IMR-90 (cell line): ENCODE measurements at regions not wholly inside any gene's neighbourhood (a gene's known extent, or its start where the extent isn't known, plus 50 kb on each side); places are given as distances from the start of the nearest gene placed in this dataset.

Experiments used
- ATAC-seq: fragments of 200-7000 bp; cut with Tn5 transposase; 2 replicates; pipeline ENCODE4 v1.9.1; 2020; ENCODE audit warnings: low read depth, mild to moderate bottlenecking, moderate library complexity
- BruUV-seq: library from RNA; stranded (reverse); fragments of 400-500 nt; replicated peaks from 2 replicates; lab custom pipeline; 2021; lab: Mats Ljungman, UMichigan
- CTCF ChIA-PET: fragments of 300-600 bp; formaldehyde crosslinking; extraction: SDS; loops from one replicate; lab custom pipeline; 2021; ENCODE audit warnings: antibody characterized with exemption; lab: Yijun Ruan, JAX
- POLR2A ChIA-PET: fragments of 300-600 bp; sonication (Branson Sonifier 250); formaldehyde crosslinking; loops from one replicate; lab custom pipeline; 2022; ENCODE audit warnings: antibody characterized with exemption; ENCODE audit not compliant: unreplicated experiment; lab: Charles Lee
- DNase-seq: peaks from one replicate; pipeline ENCODE4 v3.0.0; 2013
- H2AFZ ChIP-seq: replicated peaks from 2 replicates; pipeline ENCODE3; 2013; ENCODE audit warnings: low read length, mild to moderate bottlenecking; ENCODE audit not compliant: poor library complexity
- H2AK5ac ChIP-seq: 2 replicates; pipeline ENCODE4 v1.6.1; 2013; ENCODE audit warnings: low read depth, low read length, inconsistent platforms
- H2AK9ac ChIP-seq: replicated peaks from 2 replicates; pipeline ENCODE3; 2013; ENCODE audit warnings: mild to moderate bottlenecking, low read depth, low read length, moderate library complexity; ENCODE audit not compliant: poor library complexity
- H2BK120ac ChIP-seq: 2 replicates; pipeline ENCODE4 v1.6.1; 2013; ENCODE audit warnings: low read depth, low read length, inconsistent platforms
- H2BK15ac ChIP-seq: 3 replicates; pipeline ENCODE4 v1.6.1; 2013; ENCODE audit warnings: low read depth, low read length, inconsistent platforms
- H2BK20ac ChIP-seq: 2 replicates; pipeline ENCODE4 v1.6.1; 2013; ENCODE audit warnings: low read depth, mild to moderate bottlenecking, inconsistent platforms, low read length, moderate library complexity
- H2BK5ac ChIP-seq: 2 replicates; pipeline ENCODE4 v1.6.1; 2013; ENCODE audit warnings: mild to moderate bottlenecking, low read depth, low read length, inconsistent platforms; ENCODE audit not compliant: poor library complexity, severe bottlenecking
- H3K14ac ChIP-seq: replicated peaks from 2 replicates; pipeline ENCODE4 v1.6.1; 2013; ENCODE audit warnings: low read depth, low read length, inconsistent platforms
- H3K18ac ChIP-seq: 2 replicates; pipeline ENCODE4 v1.6.1; 2013; ENCODE audit warnings: low read depth, low read length, control low read depth
- H3K23ac ChIP-seq: 2 replicates; pipeline ENCODE4 v1.6.1; 2013; ENCODE audit warnings: low read depth, low read length, inconsistent platforms
- H3K27ac ChIP-seq: 2 replicates; pipeline ENCODE4 v1.5.1; 2013; ENCODE audit warnings: mild to moderate bottlenecking, control low read depth, low read length; ENCODE audit not compliant: insufficient read depth
- H3K27me3 ChIP-seq: 2 replicates; pipeline ENCODE4 v1.6.1; 2013; ENCODE audit warnings: low read length; ENCODE audit not compliant: control insufficient read depth, insufficient read depth
- H3K36me3 ChIP-seq: 2 replicates; pipeline ENCODE4 v1.6.1; 2013; ENCODE audit warnings: low read length, mixed read lengths; ENCODE audit not compliant: control insufficient read depth, insufficient read depth
- H3K4ac ChIP-seq: 2 replicates; pipeline ENCODE4 v1.6.1; 2013; ENCODE audit warnings: low read depth, low read length, inconsistent platforms
- H3K4me1 ChIP-seq: 2 replicates; pipeline ENCODE4 v1.6.1; 2013; ENCODE audit warnings: low read length, mixed read lengths; ENCODE audit not compliant: control insufficient read depth, insufficient read depth
- H3K4me2 ChIP-seq: 2 replicates; pipeline ENCODE4 v1.6.1; 2013; ENCODE audit warnings: low read depth, mild to moderate bottlenecking, control low read depth, low read length, moderate library complexity
- H3K4me3 ChIP-seq: 2 replicates; pipeline ENCODE4 v1.5.1; 2013; ENCODE audit warnings: low read depth, mild to moderate bottlenecking, control low read depth, low read length, moderate library complexity; ENCODE audit not compliant: insufficient read depth
- H3K56ac ChIP-seq: 2 replicates; pipeline ENCODE4 v1.6.1; 2013; ENCODE audit warnings: low read length, inconsistent platforms; ENCODE audit not compliant: insufficient read depth; ENCODE audit errors: extremely low read depth
- H3K79me1 ChIP-seq, 2 experiments: 2 replicates each; pipeline ENCODE4 v1.6.1; 2013; ENCODE audit warnings: low read length in 2 of 2, inconsistent platforms in 1 of 2, low read depth in 1 of 2
- H3K9ac ChIP-seq: 2 replicates; pipeline ENCODE4 v1.6.1; 2013; ENCODE audit warnings: low read depth, low read length, control low read depth
- H3K9me1 ChIP-seq: 2 replicates; pipeline ENCODE4 v1.6.1; 2013; ENCODE audit warnings: low read length, inconsistent platforms; ENCODE audit not compliant: insufficient read depth
- H3K9me3 ChIP-seq: 2 replicates; pipeline ENCODE4 v1.6.1; 2013; ENCODE audit warnings: low read length; ENCODE audit not compliant: control insufficient read depth, insufficient read depth
- H4K20me1 ChIP-seq: 2 replicates; pipeline ENCODE4 v1.6.1; 2013; ENCODE audit warnings: low read length, inconsistent platforms; ENCODE audit not compliant: insufficient read depth
- H4K5ac ChIP-seq: 2 replicates; pipeline ENCODE4 v1.6.1; 2013; ENCODE audit warnings: mild to moderate bottlenecking, low read depth, low read length, control low read depth
- H4K8ac ChIP-seq, 2 experiments: 2 replicates each; pipeline ENCODE4 v1.6.1; 2013; ENCODE audit warnings: low read depth in 2 of 2, low read length in 2 of 2, control low read depth in 1 of 2, inconsistent platforms in 1 of 2
- H4K91ac ChIP-seq: 2 replicates; pipeline ENCODE4 v1.6.1; 2013; ENCODE audit warnings: low read depth, low read length, inconsistent platforms; ENCODE audit not compliant: insufficient read depth
- ELK1 ChIP-seq: fragments of 150-350 bp; IDR thresholded peaks from 2 replicates; pipeline ENCODE4 v1.6.1; 2016; ENCODE audit warnings: low read depth, mild to moderate bottlenecking, low read length, moderate library complexity, borderline replicate concordance
- MAFK ChIP-seq: IDR thresholded peaks from 2 replicates; pipeline ENCODE4 v1.6.1; 2012; ENCODE audit warnings: low read depth, low read length, improper control_type of control experiment
- MAZ ChIP-seq: IDR thresholded peaks from 2 replicates; pipeline ENCODE4 v1.6.1; 2012; ENCODE audit warnings: low read depth, mild to moderate bottlenecking, low read length, improper control_type of control experiment, moderate library complexity, borderline replicate concordance
- RFX5 ChIP-seq: IDR thresholded peaks from 2 replicates; pipeline ENCODE4 v1.8.0; 2012; ENCODE audit warnings: low read depth, mild to moderate bottlenecking, low read length, moderate library complexity
- SMC3 ChIP-seq: fragments of 150-350 bp; IDR thresholded peaks from 2 replicates; pipeline ENCODE4 v1.6.1; 2016; ENCODE audit warnings: low read depth, mild to moderate bottlenecking, antibody characterized with exemption, low read length, moderate library complexity
- WGBS, 2 experiments: methylation state at CpG; one replicate each; pipeline versions ENCODE4 v1.1.5 to v1.1.7; 2013; ENCODE audit warnings: missing lambda C conversion rate in 2 of 2; ENCODE audit not compliant: insufficient read length in 1 of 2; ENCODE audit errors: extremely low coverage in 2 of 2; 5-methylcytosine and 5-hydroxymethylcytosine counted together
- dilution Hi-C: fragments of 300-500 bp; cut with HindIII; formaldehyde crosslinking; loops from one replicate; pipeline ENCODE4 v1.14.3; 2018; ENCODE audit warnings: low sequenced_read_pairs; ENCODE audit not compliant: unreplicated experiment
- in situ Hi-C: fragments of 300-500 bp; cut with MboI; formaldehyde crosslinking; loops from 3 replicates; pipeline ENCODE4 v1.14.3; 2019; ENCODE audit warnings: low sequenced_read_pairs, inconsistent platforms, mixed read lengths
- intact Hi-C: fragments of 100-400 bp; cut with micrococcal nuclease; formaldehyde crosslinking; loops from 2 replicates; pipeline ENCODE4 v1.10.0; 2022

GRCh38 chr16:54744998-54745397 is 185.7 kb upstream of the IRX5 start:
- Histone ChIP-seq H2BK20ac (no peak overlapping the region), H3K4ac (no peak overlapping the region), H2AFZ (no peak overlapping the region), H2AK9ac (no peak overlapping the region), H3K9me1 (no peaks in the 10 kb centered on the region), H3K79me1 (no peaks in the 10 kb centered on the region), H2BK120ac (no peak overlapping the region), H3K4me1 (no peaks in the 10 kb centered on the region), H3K4me3 (no peak overlapping the region), H4K8ac (no peak overlapping the region), H4K91ac (no peak overlapping the region), H3K27me3 (no peaks in the 10 kb centered on the region), H4K5ac (no peak overlapping the region), H3K27ac (no peak overlapping the region), H3K9ac (no peak overlapping the region), H2BK5ac (no peak overlapping the region), H3K4me2 (no peak overlapping the region), H3K23ac (no peak overlapping the region), H2AK5ac (no peak overlapping the region), H3K36me3 (no peaks in the 10 kb centered on the region), H4K20me1 (no peaks in the 10 kb centered on the region), H2BK15ac (no peak overlapping the region), H3K9me3 (peaks cover 4% of the 10 kb centered on the region; the same call in 1 of the 2 replicates), H3K56ac (no peak overlapping the region), H3K18ac (no peak overlapping the region), H3K14ac (no peak overlapping the region)
- no CpG with 5 or more reads among the region's 6 CpGs for WGBS, 2 experiments
- in situ Hi-C loops: no loop called here
- dilution Hi-C loops: no loop called here
- DNase-seq: no peak
- ATAC-seq: no peak
- intact Hi-C loops: no loop called here
- POLR2A ChIA-PET: no interaction called here
- no TSS peak for BruUV-seq
- TF ChIP-seq MAFK (no peak), RFX5 (no peak), MAZ (no peak), SMC3 (no peak), ELK1 (no peak)
- CTCF ChIA-PET: no interaction called here
